ENCODE measurements at regions not wholly inside any gene's neighbourhood (a gene's known extent, or its start where the extent isn't known, plus 50 kb on each side); places are given as distances from the start of the nearest gene placed in this dataset.

DNA sequence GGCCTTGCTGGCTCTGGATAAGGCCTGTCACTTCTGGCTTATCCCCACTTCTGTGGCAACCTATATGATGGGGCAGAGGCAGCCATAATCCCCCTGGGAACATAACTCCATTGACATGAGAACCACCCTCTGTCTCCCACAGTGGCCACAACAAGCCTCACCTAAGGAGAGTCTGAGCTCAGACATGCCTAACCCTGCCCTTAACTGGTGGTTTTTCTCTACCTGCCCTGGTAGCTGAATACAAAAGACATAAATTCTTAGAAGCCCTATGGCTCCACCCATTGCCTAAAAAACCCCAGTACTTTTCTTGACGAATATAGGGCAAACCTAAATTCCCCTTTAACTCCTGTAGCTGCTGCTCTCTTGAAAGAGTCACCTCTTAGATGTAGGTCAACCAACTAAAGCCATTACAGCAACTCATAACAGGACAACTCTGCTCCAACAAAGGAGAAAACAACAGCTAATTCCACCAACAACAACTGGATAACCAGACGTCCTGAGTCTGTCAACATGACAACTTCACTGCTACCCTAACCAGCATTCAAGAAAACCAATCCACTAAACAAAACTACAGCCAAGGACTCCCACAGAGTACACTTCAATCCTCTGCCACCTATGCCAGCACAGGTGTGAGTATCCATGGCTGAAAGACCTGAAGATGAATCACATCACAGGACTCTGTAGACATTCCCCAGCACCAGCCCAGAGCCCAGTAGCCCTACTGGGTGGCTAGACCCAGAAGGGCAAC is 427.7 kb downstream of the PRELID2 start:
- TF ChIP-seq SIN3A (IDR thresholded peaks at IDR 0.05; ENCODE audit: borderline replicate concordance, insufficient read depth, low read length) (no peak), TAF1 (IDR thresholded peaks at IDR 0.05; ENCODE audit: borderline replicate concordance, insufficient read depth, low read length) (no peak), FOXP2 (optimal IDR thresholded peaks at IDR 0.05; ENCODE audit: borderline replicate concordance, extremely low read depth, extremely low read length, insufficient read depth) (no peak), POLR2AphosphoS5 (IDR thresholded peaks at IDR 0.05; ENCODE audit: low read depth, low read length) (no peak)
- TF ChIP-seq, protein P1, sequence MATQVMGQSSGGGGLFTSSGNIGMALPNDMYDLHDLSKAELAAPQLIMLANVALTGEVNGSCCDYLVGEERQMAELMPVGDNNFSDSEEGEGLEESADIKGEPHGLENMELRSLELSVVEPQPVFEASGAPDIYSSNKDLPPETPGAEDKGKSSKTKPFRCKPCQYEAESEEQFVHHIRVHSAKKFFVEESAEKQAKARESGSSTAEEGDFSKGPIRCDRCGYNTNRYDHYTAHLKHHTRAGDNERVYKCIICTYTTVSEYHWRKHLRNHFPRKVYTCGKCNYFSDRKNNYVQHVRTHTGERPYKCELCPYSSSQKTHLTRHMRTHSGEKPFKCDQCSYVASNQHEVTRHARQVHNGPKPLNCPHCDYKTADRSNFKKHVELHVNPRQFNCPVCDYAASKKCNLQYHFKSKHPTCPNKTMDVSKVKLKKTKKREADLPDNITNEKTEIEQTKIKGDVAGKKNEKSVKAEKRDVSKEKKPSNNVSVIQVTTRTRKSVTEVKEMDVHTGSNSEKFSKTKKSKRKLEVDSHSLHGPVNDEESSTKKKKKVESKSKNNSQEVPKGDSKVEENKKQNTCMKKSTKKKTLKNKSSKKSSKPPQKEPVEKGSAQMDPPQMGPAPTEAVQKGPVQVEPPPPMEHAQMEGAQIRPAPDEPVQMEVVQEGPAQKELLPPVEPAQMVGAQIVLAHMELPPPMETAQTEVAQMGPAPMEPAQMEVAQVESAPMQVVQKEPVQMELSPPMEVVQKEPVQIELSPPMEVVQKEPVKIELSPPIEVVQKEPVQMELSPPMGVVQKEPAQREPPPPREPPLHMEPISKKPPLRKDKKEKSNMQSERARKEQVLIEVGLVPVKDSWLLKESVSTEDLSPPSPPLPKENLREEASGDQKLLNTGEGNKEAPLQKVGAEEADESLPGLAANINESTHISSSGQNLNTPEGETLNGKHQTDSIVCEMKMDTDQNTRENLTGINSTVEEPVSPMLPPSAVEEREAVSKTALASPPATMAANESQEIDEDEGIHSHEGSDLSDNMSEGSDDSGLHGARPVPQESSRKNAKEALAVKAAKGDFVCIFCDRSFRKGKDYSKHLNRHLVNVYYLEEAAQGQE (IDR thresholded peaks at IDR 0.05; ENCODE audit: insufficient read depth in 1 of 2, low read depth in 2 of 2, low read length in 2 of 2), result no peak

DNA sequence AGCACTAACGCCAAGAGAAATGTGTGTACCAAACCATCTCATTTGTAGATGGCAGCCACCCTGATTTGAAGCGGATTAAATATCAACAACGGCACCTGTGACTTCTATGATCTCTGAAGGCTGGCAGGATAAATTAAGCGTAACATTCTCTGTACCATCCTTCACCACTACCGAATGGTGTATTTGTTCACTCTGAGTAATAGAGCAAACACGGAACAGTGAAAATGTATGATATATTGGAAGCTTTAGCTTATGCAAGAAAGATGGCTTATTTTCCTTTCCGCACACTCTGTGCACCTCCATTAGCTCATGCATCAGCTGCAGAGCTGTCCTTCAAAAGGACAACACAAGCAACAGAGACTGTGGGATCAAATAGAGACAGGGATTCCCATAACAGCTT is 431.1 kb downstream of the PRELID2 start:
- no peak for TF ChIP-seq SIN3A (IDR thresholded peaks at IDR 0.05; ENCODE audit: borderline replicate concordance, insufficient read depth, low read length)

DNA sequence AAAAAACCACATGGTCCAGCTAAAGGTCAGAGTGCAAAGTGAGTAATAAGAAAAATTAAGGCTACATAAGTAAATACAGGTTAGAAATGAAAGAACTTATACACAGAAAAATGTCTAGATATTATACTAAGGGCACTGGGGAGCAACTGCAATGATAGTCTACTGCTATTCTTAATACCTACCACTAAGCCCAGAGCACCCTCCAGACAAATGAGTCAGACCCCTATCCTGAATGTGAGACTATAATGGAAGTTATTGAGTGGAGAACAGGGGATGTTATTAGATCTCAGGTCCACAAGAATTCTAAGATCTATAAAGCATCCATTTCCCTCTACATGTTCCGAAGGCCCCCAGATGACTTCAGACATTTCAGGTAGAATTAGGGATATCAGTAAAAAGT is 438.3 kb downstream of the PRELID2 start:
- TF ChIP-seq TAF1 (IDR thresholded peaks at IDR 0.05; ENCODE audit: borderline replicate concordance, insufficient read depth, low read length) (no peak), SIN3A (IDR thresholded peaks at IDR 0.05; ENCODE audit: borderline replicate concordance, insufficient read depth, low read length) (no peak), FOXP2 (optimal IDR thresholded peaks at IDR 0.05; ENCODE audit: borderline replicate concordance, extremely low read depth, extremely low read length, insufficient read depth) (no peak), POLR2AphosphoS5 (IDR thresholded peaks at IDR 0.05; ENCODE audit: low read depth, low read length) (no peak)
- TF ChIP-seq, protein P1 (IDR thresholded peaks at IDR 0.05; ENCODE audit: insufficient read depth in 1 of 2, low read depth in 2 of 2, low read length in 2 of 2), result no peak

- TF ChIP-seq, protein P1 (IDR thresholded peaks at IDR 0.05; ENCODE audit: insufficient read depth in 1 of 2, low read depth in 2 of 2, low read length in 2 of 2), result peak in 1 of 2 experiments; percentile 63; a peak in 1 of 4 replicates
Measured at GRCh38 chr5:145395151-145395550, 440.0 kb downstream of the PRELID2 start.

DNA sequence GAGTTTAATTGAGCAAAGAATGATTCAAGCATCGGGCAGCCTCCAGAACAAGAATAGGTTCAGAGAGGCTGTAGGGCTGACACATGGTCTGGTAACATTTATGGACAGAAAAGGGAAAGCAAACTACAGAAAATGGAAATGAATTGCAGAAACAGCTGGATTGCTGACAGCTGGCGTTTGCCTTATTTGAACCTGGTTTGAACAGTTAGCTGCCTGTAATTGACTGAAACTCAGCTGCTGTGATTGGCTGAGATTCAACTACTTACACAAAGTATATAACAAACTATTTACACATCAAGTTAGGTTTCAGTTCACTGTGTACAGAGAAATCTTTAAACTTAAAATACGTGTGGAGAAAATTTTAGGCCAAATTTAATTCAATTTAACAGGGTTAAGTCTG is 441.7 kb downstream of the PRELID2 start:
- TF ChIP-seq, protein P1 (IDR thresholded peaks at IDR 0.05; ENCODE audit: insufficient read depth in 1 of 2, low read depth in 2 of 2, low read length in 2 of 2), result no peak
- TF ChIP-seq FOXP2 (optimal IDR thresholded peaks at IDR 0.05; ENCODE audit: borderline replicate concordance, extremely low read depth, extremely low read length, insufficient read depth), result no peak
- TF ChIP-seq POLR2AphosphoS5 (IDR thresholded peaks at IDR 0.05; ENCODE audit: low read depth, low read length), result no peak
- TF ChIP-seq SIN3A (IDR thresholded peaks at IDR 0.05; ENCODE audit: borderline replicate concordance, insufficient read depth, low read length), result no peak
- TF ChIP-seq TAF1 (IDR thresholded peaks at IDR 0.05; ENCODE audit: borderline replicate concordance, insufficient read depth, low read length), result no peak
